Ishikawa (cell line): ENCODE measurements at regions not wholly inside any gene's neighbourhood (a gene's known extent, or its start where the extent isn't known, plus 50 kb on each side); places are given as distances from the start of the nearest gene placed in this dataset.

Experiments
- CEBPB ChIP-seq: IDR thresholded peaks from 2 replicates; pipeline ENCODE4 v1.6.1; 2012
- CREB1 ChIP-seq: IDR thresholded peaks from 2 replicates; pipeline ENCODE4 v1.6.1; 2012; ENCODE audit warnings: low read depth
- EGR1 ChIP-seq: IDR thresholded peaks from 2 replicates; pipeline ENCODE4 v1.6.1; 2012
- EP300 ChIP-seq: IDR thresholded peaks from 2 replicates; pipeline ENCODE4 v1.6.1; 2012; ENCODE audit warnings: borderline replicate concordance
- FOXM1 ChIP-seq: IDR thresholded peaks from 2 replicates; pipeline ENCODE4 v1.6.1; 2012; ENCODE audit warnings: low read depth, borderline replicate concordance
- NFIC ChIP-seq: IDR thresholded peaks from 2 replicates; pipeline ENCODE4 v1.6.1; 2012
- RAD21 ChIP-seq: IDR thresholded peaks from 2 replicates; pipeline ENCODE4 v1.6.1; 2012; ENCODE audit warnings: low read depth
- TAF1 ChIP-seq: IDR thresholded peaks from 2 replicates; pipeline ENCODE4 v1.6.1; 2012; ENCODE audit warnings: low read depth, mild to moderate bottlenecking
- TCF12 ChIP-seq: IDR thresholded peaks from 2 replicates; pipeline ENCODE4 v1.6.1; 2012; ENCODE audit warnings: low read depth
- TEAD4 ChIP-seq: IDR thresholded peaks from 2 replicates; pipeline ENCODE4 v1.6.1; 2012
- YY1 ChIP-seq: IDR thresholded peaks from 2 replicates; pipeline ENCODE4 v1.6.1; 2012; ENCODE audit warnings: low read depth
- ZBTB7A ChIP-seq: IDR thresholded peaks from 2 replicates; pipeline ENCODE4 v1.6.1; 2012; ENCODE audit warnings: low read depth
- TF ChIP-seq, protein P1 (sequence below): IDR thresholded peaks from 2 replicates; pipeline ENCODE4 v1.6.1; 2012
- TF ChIP-seq, protein P2 (sequence below): IDR thresholded peaks from 2 replicates; pipeline ENCODE4 v1.6.1; 2012
- TF ChIP-seq, protein P3 (sequence below): IDR thresholded peaks from 2 replicates; pipeline ENCODE4 v1.6.1; 2012; ENCODE audit warnings: low read depth, mild to moderate bottlenecking

DNA sequence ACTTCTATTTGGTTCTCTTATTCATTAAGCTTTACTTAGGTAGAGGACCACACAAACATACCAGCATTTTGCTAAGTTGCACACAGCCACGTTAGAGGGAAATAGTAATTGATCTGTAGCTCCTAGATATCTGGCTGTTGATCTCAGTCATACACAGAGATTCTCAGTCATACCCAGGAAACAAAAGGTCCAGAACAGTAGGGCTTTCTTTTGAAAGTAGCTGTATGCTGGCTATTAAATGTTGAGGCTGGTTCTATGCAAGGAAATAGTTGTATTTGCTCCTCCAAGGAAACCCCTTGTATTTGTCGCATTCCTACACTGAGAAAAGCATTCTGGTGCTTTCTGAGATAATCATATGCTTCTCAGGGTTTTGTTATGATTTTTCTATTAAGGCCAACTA lies 523.8 kb downstream of the SOX2 start:
- TF ChIP-seq, protein P1, sequence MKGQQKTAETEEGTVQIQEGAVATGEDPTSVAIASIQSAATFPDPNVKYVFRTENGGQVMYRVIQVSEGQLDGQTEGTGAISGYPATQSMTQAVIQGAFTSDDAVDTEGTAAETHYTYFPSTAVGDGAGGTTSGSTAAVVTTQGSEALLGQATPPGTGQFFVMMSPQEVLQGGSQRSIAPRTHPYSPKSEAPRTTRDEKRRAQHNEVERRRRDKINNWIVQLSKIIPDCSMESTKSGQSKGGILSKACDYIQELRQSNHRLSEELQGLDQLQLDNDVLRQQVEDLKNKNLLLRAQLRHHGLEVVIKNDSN: no peak
- TF ChIP-seq FOXM1 (no peak), CEBPB (no peak), NFIC (no peak), TCF12 (no peak), RAD21 (no peak), EP300 (no peak)
- TF ChIP-seq, protein P2, sequence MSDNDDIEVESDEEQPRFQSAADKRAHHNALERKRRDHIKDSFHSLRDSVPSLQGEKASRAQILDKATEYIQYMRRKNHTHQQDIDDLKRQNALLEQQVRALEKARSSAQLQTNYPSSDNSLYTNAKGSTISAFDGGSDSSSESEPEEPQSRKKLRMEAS: no peak

DNA sequence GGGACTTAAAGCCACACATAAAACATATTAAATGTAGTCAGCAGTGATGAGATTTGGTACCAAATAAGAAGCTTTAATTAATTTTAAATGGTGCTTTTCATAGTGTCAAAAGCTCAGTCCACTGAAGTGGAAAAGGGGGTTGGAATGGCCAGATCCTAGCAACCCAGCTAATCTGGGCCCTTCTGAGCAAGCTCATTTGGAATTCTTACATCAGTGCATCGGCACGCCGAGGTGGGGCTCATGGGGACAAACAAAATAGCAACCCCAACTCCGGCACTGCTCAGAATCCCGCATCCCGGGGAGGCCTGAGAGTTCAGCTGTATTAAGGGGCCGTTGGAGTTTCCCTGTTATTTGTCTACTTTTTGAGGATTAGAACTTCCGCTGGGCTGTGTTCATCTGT lies 526.4 kb downstream of the SOX2 start:
- TF ChIP-seq, protein P2: no peak
- TF ChIP-seq, protein P1: no peak
- TF ChIP-seq CEBPB: no peak

DNA sequence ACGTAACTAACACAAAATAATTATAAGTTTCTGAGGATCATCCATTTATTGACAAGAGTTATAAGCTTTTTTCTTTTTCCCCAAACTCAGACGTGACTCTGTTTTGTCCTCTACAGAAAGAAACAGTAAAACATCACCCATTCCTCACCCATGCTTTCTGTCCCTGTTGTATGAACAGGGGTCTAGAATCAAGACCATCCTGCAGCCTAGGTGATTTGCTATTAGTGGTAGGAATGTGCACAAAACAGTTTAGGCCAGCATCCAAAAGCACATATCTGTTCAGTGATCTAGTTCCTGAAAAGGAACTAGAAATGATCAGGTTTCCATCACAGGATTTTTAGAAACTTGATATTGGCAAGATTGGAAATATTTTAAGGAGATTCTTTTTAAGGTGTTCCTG lies 527.6 kb downstream of the SOX2 start:
- TF ChIP-seq RAD21: no peak
- TF ChIP-seq, protein P2: no peak
- no peak for TF ChIP-seq YY1
- TF ChIP-seq TCF12: no peak
- TF ChIP-seq, protein P1: no peak
- TF ChIP-seq, protein P3, sequence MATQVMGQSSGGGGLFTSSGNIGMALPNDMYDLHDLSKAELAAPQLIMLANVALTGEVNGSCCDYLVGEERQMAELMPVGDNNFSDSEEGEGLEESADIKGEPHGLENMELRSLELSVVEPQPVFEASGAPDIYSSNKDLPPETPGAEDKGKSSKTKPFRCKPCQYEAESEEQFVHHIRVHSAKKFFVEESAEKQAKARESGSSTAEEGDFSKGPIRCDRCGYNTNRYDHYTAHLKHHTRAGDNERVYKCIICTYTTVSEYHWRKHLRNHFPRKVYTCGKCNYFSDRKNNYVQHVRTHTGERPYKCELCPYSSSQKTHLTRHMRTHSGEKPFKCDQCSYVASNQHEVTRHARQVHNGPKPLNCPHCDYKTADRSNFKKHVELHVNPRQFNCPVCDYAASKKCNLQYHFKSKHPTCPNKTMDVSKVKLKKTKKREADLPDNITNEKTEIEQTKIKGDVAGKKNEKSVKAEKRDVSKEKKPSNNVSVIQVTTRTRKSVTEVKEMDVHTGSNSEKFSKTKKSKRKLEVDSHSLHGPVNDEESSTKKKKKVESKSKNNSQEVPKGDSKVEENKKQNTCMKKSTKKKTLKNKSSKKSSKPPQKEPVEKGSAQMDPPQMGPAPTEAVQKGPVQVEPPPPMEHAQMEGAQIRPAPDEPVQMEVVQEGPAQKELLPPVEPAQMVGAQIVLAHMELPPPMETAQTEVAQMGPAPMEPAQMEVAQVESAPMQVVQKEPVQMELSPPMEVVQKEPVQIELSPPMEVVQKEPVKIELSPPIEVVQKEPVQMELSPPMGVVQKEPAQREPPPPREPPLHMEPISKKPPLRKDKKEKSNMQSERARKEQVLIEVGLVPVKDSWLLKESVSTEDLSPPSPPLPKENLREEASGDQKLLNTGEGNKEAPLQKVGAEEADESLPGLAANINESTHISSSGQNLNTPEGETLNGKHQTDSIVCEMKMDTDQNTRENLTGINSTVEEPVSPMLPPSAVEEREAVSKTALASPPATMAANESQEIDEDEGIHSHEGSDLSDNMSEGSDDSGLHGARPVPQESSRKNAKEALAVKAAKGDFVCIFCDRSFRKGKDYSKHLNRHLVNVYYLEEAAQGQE: no peak
- no peak for TF ChIP-seq CREB1
- TF ChIP-seq CEBPB: no peak
- TF ChIP-seq EP300: no peak
- TF ChIP-seq ZBTB7A: no peak
- TF ChIP-seq NFIC: no peak
- TF ChIP-seq TEAD4: no peak
- TF ChIP-seq TAF1: no peak
- no peak for TF ChIP-seq EGR1
- TF ChIP-seq FOXM1: no peak

DNA sequence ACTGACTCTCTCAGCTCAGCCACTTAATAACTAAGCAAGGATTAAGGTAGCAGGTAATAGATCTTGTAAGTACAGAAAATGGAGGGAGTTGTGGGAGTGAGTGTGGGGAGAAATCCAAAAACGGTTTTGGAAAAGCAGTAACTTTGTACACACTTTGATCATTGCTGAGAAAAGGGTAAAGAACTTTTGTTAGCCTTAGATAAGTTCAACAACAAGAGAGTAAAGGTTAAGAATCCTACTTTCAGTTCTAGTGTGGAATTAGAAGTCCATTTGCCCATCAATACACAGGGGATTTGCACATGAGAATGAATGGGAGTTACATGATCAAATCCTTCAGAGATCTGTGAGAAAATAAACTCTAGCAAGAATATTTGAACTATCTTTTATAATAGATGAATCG lies 528.7 kb downstream of the SOX2 start:
- TF ChIP-seq RAD21 (no peak), YY1 (no peak), TEAD4 (no peak), EP300 (no peak), TCF12 (no peak), TAF1 (no peak), NFIC (no peak), CEBPB (no peak), FOXM1 (no peak), EGR1 (no peak), CREB1 (no peak), ZBTB7A (no peak)
- TF ChIP-seq, protein P2: no peak
- TF ChIP-seq, protein P1: no peak
- TF ChIP-seq, protein P3: no peak

DNA sequence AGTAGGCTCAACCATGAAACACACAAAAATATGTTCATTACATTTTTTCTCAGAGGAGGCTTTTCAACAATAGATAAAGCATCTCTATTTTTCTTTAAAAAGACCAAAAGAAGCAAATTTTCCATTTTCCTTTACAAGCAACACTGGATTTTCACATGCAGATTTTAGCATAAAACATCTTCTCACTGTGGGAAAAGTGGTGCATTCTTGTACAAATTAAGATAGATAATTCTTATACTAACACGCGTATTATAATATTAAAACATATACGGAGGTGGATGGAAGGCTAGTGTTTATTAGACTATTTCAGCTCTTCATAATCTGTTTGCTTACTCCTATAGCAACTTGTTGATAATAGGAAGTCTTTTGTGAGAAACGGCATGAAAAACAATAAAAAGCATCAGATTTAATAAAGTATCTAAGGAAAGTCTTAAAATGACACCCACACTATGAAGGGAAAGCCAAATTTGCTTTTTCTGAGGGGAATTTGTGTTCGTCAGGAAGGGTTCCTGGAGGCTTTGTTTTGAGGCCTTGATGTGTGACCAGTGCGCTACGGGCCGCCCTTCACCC lies 529.6 kb downstream of the SOX2 start:
- TF ChIP-seq CEBPB: no peak
- TF ChIP-seq NFIC: no peak
- no peak for TF ChIP-seq EP300
- TF ChIP-seq RAD21: no peak
- TF ChIP-seq TCF12: no peak
- TF ChIP-seq, protein P3: no peak
- TF ChIP-seq ZBTB7A: no peak
